DMS53 treated with DMSO at 0.1 percent for 48 hours (cell line): ENCODE measurements at regions not wholly inside any gene's neighbourhood (a gene's known extent, or its start where the extent isn't known, plus 50 kb on each side); places are given as distances from the start of the nearest gene placed in this dataset.
"Not testable (repeated sequence)": the region's sequence is repeated elsewhere in the genome, so short reads cannot be mapped to it uniquely, and the experiment has no call there.

Source experiments
- DNase-seq: peaks from one replicate; lab custom pipeline; 2025; ENCODE audit not compliant: unreplicated experiment; lab: John Stamatoyannopoulos, UW

DNA sequence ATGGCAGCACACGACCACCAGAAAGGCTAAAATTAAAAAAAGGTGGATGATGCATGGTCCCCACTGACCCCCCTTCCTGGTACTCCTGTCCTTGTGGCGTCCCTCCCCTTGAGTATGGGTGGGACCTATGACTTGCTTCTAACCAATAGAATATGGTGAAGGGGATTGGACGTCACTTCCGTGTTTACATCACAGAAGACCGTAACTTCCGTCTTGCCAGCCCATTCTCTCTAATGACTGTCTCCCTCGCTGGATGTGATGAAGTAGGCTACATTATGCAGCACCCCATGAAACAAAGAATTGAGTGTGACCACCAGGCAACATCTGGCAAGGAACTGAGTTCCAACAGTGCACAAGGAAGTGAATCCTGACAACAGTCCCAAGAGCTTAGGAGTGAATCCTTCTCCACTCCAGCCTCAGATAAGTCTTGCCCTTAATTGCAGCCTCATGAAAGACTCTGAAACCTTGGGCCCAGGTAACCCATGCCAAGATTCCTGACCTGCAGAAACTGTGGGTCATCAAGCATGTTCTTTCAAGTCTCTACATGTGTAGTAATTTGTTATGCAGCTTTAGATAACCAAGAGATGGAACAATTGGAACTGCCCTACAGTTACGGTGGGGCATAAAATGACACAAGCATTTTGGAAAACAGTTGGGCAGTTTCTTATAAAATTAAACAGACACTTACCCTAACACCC, 80.1 kb upstream of the NPAS2 start:
- DNase-seq: no peak

DNA sequence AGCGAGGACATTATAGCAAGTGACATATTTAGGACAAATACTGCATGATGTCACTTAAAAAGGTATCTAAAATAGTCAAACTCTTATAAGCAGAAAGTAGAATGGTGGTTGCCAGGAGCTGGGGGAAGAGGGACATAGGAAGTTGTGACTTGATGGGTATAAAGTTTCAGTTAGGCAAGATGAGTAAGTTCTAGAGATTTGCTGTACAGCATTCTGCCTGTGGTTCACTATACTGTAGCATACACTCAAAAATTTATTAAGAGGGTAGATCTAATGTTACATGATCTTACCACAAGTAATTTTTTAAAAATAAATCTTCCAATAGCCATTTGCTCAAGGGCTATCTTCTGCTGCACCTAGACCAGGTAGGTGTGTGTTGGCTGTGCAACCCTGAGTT, 78.1 kb upstream of the NPAS2 start:
- no peak for DNase-seq

DNA sequence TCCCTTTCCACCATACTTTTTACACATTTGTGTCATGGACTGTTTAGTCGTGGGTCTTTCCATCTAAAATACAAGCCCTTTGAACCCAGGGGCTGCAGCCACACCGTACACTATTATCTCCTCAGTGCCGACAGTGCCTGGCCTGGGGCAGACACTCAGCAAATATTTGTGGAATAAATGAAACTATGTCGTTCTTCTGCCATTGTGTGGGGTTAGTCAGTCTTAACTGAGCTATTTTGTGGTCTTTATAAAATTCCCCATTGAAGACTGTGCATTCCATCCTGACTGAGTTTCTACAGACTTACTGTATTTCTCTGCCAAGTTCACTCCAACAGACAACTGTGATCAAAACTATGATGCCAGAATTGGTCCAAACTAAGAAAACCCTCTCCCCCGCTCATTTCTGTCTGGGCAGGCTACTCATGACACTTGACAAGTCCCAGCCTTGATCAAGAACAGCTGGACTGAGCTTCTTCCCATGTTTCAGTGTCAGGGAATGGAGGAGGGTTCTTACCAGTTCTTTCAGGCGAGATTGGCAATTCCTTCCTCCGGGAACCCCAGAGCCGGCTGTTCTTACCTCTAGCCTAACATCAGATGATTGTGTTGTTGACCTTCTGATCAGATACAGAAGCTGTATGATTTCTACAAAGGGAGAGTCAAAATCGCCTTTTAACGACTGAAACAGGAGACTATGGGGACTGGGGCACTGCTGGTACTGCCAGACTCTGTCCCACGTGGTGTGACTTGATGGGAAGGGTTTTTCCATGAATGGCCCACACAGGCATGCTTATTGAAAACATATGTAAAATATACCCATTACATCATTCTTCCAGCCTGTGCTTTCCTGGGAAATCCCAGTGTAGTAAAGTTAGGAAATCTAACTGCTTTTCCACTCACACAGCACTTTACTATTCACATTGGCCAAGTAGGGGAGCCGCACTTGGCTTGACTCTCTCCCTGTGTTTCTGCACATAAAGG, 77.4 kb upstream of the NPAS2 start:
- DNase-seq: no peak

DNA sequence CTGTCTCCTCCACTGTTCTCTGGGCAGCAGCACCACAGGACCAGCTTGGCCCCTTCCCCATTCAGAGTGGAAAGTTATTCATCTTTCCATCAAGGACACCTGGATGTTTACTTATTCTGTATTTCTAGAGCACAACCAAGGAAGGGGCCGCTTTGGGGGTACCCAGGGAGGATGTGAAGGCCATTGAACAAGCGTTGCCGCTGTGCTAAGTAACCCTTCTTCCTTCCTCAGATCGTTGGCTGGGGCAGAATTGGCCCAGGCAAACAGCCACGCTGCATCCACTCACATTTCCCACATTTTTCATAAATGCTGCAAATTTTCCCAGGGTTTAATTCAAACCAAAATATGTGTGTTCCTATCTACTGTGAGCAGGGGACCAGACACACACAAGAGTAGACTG, 76.2 kb upstream of the NPAS2 start:
- no peak for DNase-seq

DNA sequence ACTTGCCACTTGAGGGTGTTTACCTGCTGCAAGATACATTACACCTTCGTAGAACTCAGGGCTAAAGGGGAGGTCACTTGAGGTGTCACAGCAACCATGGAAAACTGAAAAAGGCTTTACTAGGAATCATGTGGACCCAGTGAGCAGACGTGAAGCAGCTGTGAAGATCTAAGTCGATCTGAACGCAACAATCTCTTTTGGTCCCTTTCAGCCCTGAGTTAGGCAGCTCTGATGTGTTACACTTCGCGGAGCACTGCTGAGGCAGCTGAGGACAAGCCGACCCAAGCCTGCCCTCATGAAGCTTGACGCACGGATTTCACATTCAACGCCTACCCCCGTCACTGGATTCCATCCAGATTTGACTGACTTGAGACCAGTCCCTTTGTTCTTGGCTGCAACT, 75.8 kb upstream of the NPAS2 start:
- DNase-seq: no peak

DNA sequence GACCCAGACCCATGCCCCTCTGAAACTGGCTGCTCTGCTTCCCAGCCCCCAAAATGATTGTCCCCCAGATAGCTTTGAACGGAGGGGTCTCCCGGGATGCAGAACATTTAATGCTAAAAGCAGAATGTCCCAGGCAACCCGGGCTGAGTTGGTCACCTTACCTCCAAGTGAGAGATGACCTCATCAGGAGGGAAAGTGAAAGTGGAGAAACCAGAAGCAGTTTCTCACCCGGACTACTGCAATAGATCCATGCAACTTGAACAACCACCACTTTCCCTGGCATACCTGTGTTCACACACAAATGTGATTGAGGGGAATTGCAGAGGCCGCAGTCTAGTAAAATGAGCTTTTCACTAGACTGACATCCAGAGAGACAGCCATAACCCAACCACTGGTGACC, 75.3 kb upstream of the NPAS2 start:
- peak; percentile 53 for DNase-seq

DNA sequence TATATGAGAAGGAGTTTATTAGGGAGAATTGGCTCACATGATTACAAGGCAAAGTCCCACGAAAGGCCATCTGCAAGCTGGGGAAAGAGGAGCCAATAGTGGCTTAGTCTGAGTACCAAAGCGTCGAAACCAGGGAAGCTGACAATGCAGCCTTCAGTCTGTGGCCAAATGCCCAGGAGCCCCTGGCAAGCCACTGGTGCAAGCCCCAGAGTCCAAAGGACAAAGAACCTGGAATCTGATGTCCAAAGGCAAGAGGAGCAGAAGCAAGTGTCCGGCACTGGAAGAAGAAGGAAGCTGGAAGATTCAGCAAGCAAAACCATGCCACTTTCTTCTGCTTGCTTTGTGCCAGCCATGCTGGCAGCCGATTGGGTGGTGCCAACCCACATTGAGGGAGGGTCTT, 74.3 kb upstream of the NPAS2 start:
- no peak for DNase-seq

DNA sequence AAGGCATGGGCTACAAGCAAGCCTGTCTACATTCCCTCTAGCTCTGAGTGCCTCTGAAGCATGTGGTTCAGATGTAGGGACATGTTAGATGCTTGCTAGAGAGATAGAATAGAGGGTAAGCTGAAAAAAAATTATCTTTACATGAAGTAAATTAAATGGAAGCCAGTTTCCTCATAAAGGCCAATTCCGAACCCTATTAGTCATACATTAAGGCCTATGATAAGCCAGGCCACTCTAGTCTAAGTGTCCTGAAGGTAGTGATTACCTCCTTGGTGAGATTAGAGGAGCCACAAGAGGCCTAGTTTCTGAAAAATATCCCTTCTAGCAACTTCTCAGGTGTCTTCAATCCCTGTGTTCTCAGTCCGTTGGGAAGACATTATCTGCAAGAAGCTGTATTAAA, 72.4 kb upstream of the NPAS2 start:
- no peak for DNase-seq

DNA sequence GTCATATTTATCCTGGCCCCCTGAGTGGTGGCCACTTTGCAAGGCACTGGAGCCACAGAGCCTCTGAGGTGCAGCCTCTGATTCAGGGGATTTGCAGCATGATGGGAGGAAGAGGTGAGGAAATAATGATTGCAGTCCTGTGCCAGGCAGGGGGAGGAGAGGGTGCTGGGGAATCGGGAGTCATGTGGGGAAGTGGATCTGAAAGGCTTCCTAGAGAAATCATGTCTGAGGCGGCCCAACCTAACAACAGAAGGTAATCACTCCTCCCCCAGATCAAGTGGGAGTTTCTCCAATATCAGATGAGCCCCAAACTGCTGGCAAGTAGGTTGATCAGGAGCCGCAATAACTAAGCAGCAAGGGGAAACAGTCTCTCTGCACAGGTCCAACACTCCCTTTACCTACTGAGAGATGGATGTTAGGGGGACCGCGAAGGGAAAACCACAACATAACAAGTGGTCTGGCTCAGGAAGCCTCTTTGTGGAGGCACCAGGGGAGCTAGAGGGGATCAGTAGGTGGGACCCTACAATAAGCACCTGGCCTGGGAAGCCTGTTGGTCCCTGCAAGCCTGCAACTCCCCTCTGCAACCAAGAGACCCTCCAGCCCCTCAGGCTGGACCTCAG, 71.8 kb upstream of the NPAS2 start:
- no peak for DNase-seq

DNA sequence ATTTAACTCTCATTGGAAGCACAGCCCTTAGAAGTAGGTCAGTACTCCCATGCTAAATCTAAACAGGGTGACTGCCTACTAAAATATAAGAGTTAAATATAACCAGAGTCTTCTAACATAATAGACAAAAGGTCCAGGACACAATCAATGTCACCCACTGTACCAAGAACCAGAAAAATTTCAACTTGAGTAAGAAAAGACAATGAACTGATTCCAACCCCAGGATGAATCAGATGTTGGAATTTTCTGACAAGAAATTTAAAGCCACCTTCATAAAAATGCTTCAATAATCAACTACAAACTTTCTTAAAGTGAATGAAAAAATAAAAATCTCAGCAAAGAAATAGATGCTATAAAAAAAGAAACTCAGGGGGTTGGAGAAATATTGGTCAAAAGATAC, 71.3 kb upstream of the NPAS2 start:
- DNase-seq: no peak

DNA sequence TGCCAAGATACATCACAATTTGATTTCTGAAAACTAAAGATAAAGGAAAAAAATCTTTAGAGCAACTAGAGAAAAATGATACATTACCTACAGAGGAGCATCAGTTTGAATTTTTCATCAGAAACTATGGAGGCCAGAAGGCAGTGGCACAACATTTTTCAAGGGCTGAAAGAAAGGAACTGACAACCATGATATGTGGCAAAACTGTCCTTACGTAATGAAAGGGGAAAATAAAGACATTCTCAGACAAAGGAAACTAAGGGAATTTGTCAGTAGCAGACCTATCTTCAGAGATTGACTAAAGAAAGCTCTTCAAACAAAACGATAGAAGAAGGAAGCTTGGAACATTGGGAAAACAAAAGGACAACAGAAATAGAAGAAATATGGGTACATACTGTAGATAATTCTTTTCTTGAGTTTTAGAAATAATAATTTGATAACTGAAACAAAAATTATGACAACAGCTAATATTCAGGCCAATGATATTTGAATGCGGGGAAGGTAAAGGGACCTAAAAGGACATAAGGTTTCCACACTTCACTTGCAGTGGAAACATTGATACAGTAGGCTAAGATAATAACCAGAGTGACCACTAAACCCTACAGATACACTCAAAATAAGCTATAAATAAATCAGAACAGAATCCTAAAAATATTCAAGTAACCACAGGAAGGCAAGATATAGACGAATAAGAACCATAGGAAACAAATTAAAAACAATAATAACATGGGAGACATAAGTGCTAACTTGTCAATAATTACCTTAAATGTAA, 70.0 kb upstream of the NPAS2 start:
- no peak for DNase-seq

DNA sequence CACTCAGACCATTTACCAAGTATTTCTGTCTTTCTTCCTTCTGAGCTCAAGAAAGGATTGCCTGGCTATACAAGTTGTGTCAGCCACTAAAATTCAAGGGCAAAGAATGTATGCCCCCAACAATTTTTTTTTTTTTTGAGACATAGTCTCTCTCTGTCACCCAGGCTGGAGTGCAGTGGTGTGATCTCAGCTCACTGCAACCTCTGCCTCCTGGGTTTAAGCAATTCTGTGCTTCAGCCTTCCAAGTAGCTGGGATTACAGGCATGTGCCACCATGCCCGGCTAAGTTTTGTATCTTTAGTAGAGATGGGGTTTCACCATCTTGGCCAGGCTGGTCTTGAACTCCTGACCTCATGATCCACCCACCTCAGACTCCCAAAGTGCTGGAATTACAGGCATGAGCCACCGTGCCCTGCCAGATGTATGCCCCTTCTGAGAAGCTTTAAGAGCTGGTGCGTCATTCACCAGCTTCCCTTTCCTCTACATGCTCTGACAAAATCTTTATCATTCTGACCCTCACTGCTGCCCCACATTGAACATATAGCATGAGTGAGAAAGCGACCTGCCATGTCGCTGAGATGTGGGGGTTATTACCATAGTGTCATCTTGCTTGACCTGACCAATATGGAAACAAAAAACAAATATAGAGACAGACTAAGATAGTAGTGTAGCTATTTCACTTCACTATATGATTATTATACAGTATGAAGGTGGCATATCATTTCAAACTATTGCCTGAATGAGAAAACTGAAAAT, 67.9 kb upstream of the NPAS2 start:
- DNase-seq: not testable (repeated sequence)

DNA sequence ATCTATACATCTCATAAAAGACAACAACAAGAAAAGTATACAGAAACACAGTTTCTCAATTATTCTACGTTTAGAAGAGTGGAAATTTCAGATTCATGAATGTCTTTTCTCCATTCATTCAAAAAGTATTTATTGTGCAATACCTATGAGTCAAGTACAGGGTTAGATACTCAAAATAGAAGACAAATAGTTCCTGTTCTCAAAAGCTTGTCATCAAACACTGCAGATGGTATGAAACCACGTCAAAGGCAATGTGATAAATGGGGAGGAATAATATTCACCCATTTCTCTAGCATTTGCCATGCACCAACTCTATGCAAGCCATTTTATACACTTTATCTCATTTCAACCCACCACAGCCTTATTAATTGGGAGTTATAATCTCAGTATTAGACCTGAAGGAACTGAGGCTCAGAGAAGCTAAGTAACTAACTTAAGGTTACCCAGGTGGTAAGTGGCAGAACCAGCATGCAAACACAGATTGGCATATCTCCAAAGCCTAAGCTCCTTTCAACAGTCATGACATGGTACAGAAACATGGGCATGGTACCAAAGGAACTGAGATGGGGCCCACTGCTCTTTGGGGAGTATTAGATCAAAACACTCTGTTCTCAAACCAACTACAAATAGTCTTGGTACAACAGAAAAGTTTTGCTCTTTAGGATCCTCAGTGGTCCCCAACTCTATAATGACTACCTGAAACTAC, 67.2 kb upstream of the NPAS2 start:
- no peak for DNase-seq

DNA sequence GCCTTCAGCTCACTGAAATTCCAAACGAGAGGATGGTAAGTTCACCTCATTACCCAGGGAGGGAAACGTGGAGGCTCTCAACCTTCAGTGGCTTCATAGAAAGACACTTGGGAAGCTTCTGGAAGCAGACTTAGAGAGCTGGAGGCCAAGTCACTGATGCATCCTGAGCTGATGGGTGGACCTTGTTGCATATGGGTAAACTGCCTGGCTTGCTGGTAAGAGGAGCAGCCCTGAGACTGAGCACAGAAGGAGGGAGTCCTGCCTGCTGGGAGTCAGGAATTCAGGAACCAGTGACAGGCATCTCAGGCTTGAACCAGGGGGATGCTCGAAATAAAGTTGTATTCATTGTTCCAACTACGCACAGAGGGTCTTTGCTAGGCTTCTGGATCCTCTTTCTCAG, 66.5 kb upstream of the NPAS2 start:
- DNase-seq: no peak

DNA sequence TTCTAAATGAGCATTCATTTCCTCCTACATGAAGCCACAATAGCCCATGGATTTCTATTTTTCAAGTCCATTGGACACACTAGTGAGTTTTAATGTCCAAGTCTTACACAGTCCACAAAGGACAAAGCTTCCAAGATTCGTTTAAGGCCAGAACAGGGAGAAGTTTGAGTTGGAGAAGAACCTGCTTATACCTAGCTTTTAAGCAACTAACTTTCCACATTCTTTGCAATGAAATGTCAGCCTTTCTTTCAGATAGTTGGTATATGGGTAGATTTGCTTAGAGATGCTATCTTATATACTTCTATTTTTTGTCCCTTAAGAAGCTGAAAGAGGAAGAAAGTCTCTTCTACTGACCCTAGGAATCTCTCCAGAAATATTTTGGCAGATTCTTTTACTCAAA, 66.1 kb upstream of the NPAS2 start:
- DNase-seq: no peak

DNA sequence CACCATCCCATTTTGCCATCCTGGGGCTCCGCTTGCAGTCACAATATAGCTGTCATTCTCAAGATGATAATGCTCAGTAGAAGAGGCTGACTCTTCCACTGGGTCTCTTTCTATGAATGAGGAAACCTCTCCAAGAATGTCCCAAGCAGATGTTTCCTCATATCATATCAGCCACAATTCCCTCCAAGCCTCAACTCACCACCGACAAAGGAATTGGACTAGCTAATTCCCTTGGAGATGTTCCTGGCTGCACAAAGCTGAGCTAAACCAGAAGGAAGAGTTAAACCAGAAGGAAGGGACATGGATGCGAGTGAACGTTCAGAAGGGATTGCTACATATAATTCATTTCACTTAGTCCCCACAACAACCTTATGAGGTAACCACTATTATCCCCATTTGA, 65.0 kb upstream of the NPAS2 start:
- DNase-seq: no peak

DNA sequence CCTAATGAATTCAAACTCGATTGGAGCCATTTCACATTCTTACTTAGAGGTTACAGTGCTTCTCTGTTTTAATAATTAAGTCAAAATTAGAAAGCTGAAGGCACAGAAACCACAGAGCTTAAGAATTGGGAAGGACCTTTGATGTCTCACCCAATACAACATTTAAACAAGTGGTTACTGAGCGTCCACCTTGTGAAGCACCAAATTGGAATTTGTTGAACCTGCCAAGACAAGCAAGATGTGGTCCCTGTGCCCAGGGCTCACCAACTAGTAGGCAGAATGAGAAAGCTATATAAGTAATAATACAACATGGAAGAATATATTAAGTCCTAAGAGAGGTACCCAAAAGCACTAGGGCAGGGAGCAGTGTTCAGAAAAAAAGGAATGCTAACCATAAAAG, 64.5 kb upstream of the NPAS2 start:
- no peak for DNase-seq

DNA sequence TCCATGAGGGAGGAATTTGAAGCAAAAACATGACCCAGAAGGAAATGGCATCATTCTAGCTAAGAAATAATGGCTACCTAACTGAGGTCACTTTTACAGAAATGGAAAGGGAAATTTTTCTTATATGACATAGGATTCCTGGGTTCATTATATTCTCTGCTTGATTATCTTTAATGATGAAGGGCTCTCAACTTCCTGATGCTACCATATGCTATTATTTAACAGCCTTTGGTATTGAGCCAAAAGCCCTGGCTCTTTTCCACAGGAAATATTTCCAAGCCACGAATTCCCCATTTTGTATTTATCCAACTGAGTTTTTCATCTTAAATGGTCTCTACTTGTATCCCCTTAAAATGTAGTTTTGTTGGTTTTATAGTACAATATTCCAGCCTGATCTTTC, 63.2 kb upstream of the NPAS2 start:
- DNase-seq: no peak

DNA sequence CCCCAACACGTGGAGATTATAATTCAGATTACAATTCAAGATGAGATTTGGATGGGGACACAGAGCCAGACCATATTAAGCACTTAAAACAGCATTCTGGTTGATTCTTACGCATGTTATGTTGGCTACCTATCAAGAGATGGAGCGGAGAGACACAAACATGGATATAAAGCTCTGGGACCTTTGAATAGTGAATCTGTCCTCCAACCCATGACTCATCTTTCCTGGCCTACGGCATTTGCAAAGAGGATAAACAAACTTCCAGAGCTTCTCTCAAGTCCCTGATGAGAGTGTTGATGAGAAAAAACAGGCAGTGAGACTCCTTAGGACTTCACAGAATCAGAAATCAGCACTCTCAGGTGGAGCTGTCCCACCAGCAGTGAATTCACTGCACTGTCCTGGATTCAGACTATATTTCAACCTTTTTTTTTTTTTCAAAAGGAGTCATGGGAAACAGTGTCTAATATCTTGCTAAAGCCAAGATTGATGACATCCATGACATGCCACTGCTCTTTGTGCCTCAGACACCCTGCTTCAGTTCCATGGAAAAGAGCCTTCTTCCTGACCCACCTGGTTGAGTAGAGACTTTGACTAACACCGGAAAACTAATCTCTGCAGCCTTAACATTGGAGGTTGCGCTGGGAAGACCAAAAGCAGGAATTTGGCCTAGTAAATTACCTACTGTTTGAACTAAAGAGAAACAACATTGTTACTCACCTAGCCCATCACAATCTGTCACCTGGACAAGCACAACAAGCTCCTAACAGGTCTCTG, 62.1 kb upstream of the NPAS2 start:
- DNase-seq: peak; percentile 59
